ENCODE measurements at regions not wholly inside any gene's neighbourhood (a gene's known extent, or its start where the extent isn't known, plus 50 kb on each side); places are given as distances from the start of the nearest gene placed in this dataset.

- ATAC-seq (no peak), DNase-seq (ENCODE audit: low spot score in 2 of 2) (no peak)
- Mint-ChIP-seq H3K4me3 (no peak overlapping the region), H3K27ac (no peak overlapping the region), H3K9me3 (no peaks in the 10 kb centered on the region), H3K36me3 (no peaks in the 10 kb centered on the region), H3K4me1 (no peaks in the 10 kb centered on the region)
Observed at GRCh38 chr13:110028838-110029621, 242.6 kb upstream of the IRS2 start.

DNA sequence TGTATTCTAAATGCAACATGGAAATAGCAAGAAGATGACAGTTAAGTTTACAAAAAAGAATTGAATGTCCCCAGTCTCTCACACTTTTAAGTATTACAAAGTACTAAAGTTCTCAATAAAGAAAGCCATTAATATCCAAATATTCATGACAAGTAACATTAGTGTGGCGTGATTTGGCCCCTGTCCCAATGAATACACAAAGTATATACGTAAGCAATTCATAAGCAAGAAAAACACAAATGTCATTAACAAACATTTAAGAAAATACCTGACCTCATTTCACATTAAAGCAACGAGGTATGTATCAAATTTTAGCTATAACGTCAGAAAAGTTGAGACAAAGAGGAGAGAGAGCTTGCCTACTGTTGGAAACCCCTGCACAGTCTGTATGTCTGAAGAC is 241.9 kb upstream of the IRS2 start:
- no peak overlapping the region for H3K4me3 Mint-ChIP-seq
- ATAC-seq (no peak), DNase-seq (ENCODE audit: low spot score in 2 of 2) (no peak)
- H3K4me1 Mint-ChIP-seq: no peaks in the 10 kb centered on the region
- no peaks in the 10 kb centered on the region for H3K36me3 Mint-ChIP-seq
- no peak overlapping the region for H3K27ac Mint-ChIP-seq
- H3K9me3 Mint-ChIP-seq: no peaks in the 10 kb centered on the region

- ATAC-seq: no peak
- Mint-ChIP-seq H3K4me1 (no peaks in the 10 kb centered on the region), H3K27ac (no peak overlapping the region), H3K36me3 (no peaks in the 10 kb centered on the region), H3K4me3 (no peak overlapping the region), H3K9me3 (no peaks in the 10 kb centered on the region)
- no peak for DNase-seq (ENCODE audit: low spot score in 2 of 2)
Observed at GRCh38 chr13:110027470-110028240, 241.3 kb upstream of the IRS2 start.

DNA sequence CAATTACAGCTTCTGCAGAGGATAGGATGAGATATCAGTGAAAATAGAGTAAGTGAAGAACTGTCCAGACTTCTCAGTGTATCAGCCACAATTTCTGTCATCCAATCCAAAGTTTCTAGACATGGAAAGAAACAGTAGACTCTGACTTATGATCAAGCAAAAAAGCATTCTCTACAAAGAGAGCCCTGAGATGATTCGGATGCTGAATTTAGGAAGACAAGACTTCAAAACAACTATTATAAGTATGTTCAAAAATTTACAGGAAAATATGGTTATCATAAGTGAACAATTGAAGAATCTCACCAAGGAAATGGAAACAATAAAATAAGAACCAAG is 238.2 kb upstream of the IRS2 start:
- DNase-seq (ENCODE audit: low spot score in 2 of 2): no peak
- no peak for ATAC-seq
- Mint-ChIP-seq H3K4me1 (no peaks in the 10 kb centered on the region), H3K4me3 (no peak overlapping the region), H3K36me3 (no peaks in the 10 kb centered on the region), H3K27ac (no peak overlapping the region), H3K9me3 (peaks cover 4% of the 10 kb centered on the region)

DNA sequence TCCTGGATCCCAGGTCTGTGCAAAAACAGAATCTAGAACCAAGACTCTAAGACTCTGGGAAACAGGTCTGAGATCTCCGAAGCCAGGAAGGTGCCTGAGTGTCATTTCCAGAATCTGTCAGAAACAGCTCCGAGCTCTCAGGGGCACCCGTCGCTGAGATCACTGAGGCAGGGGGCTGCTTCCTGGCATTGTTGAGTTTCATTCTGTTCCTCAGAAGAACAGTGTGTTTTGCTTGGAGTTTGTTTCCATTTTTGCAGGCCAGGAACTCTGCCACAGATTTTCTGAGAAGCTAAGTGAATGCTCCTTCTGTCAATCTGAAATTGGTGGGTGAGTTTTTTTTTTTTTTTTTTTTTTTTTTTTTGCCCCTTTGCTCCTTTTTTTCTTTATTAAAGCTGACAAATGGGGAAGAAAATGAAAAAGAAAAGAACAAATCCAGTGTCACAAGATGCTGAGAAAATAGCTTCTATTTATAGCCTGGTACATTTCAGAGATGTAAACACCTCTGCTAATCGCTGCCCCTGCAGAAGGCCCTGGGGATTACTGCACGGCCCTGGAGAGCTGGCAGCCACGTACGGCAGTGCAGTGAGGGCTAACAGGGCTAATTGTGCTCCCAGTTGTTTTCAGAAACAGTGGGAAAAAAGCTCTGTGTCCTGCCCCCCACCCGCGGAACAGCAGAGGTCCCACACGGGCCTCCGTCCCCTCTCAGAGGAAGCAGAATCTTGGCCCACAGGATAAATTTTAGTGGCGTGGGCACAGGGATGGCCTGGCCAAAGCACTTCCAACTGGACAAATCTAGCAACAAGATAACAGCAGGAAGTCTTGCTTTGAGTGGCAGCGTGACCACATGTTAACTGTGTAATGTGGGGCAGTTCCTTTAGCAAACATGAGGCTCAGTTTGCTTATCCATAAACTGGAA is 237.6 kb upstream of the IRS2 start:
- Mint-ChIP-seq H3K4me3 (no peak overlapping the region), H3K36me3 (no peaks in the 10 kb centered on the region), H3K4me1 (no peaks in the 10 kb centered on the region), H3K9me3 (peaks cover 4% of the 10 kb centered on the region), H3K27ac (no peak overlapping the region)
- no peak for DNase-seq (ENCODE audit: low spot score in 2 of 2)
- ATAC-seq: no peak

DNA sequence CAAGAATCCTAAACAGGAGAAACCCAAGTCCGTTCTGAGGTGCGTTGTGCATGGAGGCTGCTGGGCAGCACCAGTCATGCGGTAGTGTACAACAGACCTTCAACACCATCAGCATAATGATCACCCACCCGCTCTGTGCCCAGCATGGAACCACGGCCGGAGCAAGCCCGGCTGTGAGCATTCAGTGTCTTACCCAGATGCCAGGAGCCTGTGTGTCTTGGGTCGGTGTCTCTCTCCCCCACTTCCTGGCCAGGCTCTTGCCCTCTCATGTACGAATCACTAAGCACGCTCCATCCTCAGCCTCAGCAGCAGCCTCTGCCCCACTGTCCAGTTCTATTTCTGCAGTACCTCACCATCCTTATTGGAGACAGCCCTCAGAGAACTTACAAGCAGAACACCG is 231.6 kb upstream of the IRS2 start:
- Mint-ChIP-seq H3K27ac (no peak overlapping the region), H3K36me3 (no peaks in the 10 kb centered on the region), H3K4me3 (no peak overlapping the region), H3K9me3 (peaks cover 6% of the 10 kb centered on the region), H3K4me1 (no peaks in the 10 kb centered on the region)
- no peak for ATAC-seq
- DNase-seq (ENCODE audit: low spot score in 2 of 2): no peak

- Mint-ChIP-seq H3K4me3 (no peak overlapping the region), H3K27ac (no peak overlapping the region), H3K4me1 (no peaks in the 10 kb centered on the region), H3K9me3 (peaks cover 6% of the 10 kb centered on the region), H3K36me3 (no peaks in the 10 kb centered on the region)
- DNase-seq (ENCODE audit: low spot score in 2 of 2): no peak
- no peak for ATAC-seq
Observed at GRCh38 chr13:110017379-110017778, 231.0 kb upstream of the IRS2 start.

DNA sequence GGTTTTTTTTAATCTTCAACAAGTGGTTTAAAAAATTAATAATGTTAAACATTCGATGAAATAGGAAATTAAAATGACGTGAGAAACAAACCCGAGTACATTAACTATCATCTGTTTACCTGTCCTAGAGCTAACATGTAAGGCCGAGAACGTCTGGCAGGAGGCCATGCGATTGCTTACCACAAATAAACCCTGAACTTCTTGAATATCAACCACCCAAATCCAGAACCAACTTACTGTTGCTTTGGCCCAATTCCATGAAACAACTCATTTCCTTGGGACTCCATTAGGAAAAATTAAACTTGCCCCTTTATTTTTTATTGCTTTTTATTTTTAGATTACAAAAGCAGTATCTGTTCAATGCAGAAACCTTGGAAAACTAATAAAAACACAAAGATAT is 228.9 kb upstream of the IRS2 start:
- no peak overlapping the region for H3K4me3 Mint-ChIP-seq
- DNase-seq (ENCODE audit: low spot score in 2 of 2) (no peak), ATAC-seq (no peak)
- H3K4me1 Mint-ChIP-seq: no peaks in the 10 kb centered on the region
- H3K9me3 Mint-ChIP-seq: peaks cover 2% of the 10 kb centered on the region
- H3K36me3 Mint-ChIP-seq: no peaks in the 10 kb centered on the region
- H3K27ac Mint-ChIP-seq: no peak overlapping the region

DNA sequence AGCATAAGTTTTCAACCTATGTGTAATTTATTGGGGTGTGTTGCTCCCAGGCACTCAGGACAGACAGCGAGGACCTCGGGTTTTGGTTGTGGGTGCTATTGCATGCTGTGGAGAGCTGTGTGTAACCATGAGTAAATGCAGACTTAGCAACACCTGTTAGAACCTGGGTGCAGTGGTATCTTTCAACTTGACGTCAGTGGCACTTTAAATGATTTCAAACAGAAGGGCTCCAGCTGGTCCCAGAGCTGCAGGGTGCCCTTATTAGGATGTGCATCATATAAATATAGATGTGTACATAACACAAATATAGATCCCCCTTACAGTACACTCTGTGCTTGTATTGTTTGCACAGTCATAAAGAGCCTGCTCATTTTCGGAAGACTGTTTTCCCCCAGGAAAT is 228.3 kb upstream of the IRS2 start:
- ATAC-seq (no peak), DNase-seq (ENCODE audit: low spot score in 2 of 2) (no peak)
- H3K4me1 Mint-ChIP-seq: no peaks in the 10 kb centered on the region

GRCh38 chr13:110012102-110012739 is 225.8 kb upstream of the IRS2 start:
- DNase-seq (ENCODE audit: low spot score in 2 of 2) (no peak), ATAC-seq (no peak)
- no peak overlapping the region for H3K27ac Mint-ChIP-seq
- no peaks in the 10 kb centered on the region for H3K4me1 Mint-ChIP-seq
- H3K4me3 Mint-ChIP-seq: no peak overlapping the region
- peaks cover 2% of the 10 kb centered on the region for H3K9me3 Mint-ChIP-seq
- no peaks in the 10 kb centered on the region for H3K36me3 Mint-ChIP-seq

More for the DNA sequence above, 228.3 kb upstream of the IRS2 start:
- H3K27ac Mint-ChIP-seq: no peak overlapping the region
- no peak overlapping the region for H3K4me3 Mint-ChIP-seq
- H3K36me3 Mint-ChIP-seq: no peaks in the 10 kb centered on the region
- peaks cover 2% of the 10 kb centered on the region for H3K9me3 Mint-ChIP-seq

- DNase-seq (ENCODE audit: low spot score in 2 of 2) (no peak), ATAC-seq (no peak)
- H3K36me3 Mint-ChIP-seq: no peaks in the 10 kb centered on the region
- H3K4me3 Mint-ChIP-seq: no peak overlapping the region
- no peaks in the 10 kb centered on the region for H3K4me1 Mint-ChIP-seq
- H3K9me3 Mint-ChIP-seq: peaks cover under 1% of the 10 kb centered on the region
- no peak overlapping the region for H3K27ac Mint-ChIP-seq
Observed at GRCh38 chr13:110010404-110011138, 224.2 kb upstream of the IRS2 start.

GRCh38 chr13:110008816-110009215 is 222.4 kb upstream of the IRS2 start:
- DNase-seq (ENCODE audit: low spot score in 2 of 2) (no peak), ATAC-seq (no peak)
- H3K4me1 Mint-ChIP-seq: no peaks in the 10 kb centered on the region
- H3K9me3 Mint-ChIP-seq: no peaks in the 10 kb centered on the region
- no peak overlapping the region for H3K27ac Mint-ChIP-seq
- no peaks in the 10 kb centered on the region for H3K36me3 Mint-ChIP-seq
- no peak overlapping the region for H3K4me3 Mint-ChIP-seq

DNA sequence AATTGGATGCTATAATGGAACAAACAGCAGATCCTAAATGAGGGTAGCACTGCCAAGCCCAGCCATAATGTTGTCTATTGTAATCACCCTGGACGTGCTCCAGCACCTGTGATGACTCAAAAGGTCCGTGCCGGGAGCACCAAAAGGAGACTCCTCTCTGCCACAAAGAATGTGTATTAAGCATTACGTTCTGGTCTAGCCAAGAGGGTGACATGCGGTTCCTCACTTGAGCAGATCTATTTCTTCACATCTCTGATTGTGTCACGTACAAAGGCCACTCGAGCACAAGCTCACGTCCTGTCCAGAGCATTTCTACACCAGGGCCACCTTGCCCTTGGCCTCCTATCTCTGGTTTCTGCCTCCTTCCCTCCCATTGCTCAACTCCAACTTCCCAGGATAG is 219.9 kb upstream of the IRS2 start:
- no peak overlapping the region for H3K4me3 Mint-ChIP-seq
- no peak overlapping the region for H3K27ac Mint-ChIP-seq
- no peaks in the 10 kb centered on the region for H3K36me3 Mint-ChIP-seq
- DNase-seq (ENCODE audit: low spot score in 2 of 2) (no peak), ATAC-seq (no peak)
- no peaks in the 10 kb centered on the region for H3K4me1 Mint-ChIP-seq
- peaks cover 4% of the 10 kb centered on the region for H3K9me3 Mint-ChIP-seq

DNA sequence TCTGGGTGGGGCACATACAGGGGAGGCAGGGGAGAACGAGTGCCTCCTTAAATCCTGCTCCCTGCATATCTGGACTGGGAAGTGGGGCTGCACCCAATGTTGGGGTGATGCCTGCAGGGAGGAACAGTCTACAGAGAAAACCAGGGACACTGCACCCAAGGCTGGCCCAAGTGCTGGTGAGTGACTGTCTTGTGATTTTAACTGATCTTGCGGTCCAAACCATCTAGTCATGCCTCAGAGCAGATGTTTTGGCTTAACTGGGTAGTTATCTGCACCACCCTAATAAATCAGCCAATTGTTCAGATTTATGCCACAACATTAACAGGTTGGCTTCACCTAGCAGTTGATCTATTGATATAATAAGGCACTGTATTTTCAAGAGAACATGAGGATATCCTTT is 219.2 kb upstream of the IRS2 start:
- Mint-ChIP-seq H3K4me1 (no peaks in the 10 kb centered on the region), H3K36me3 (no peaks in the 10 kb centered on the region), H3K9me3 (peaks cover 4% of the 10 kb centered on the region), H3K4me3 (no peak overlapping the region), H3K27ac (no peak overlapping the region)
- peak; percentile 13 for ATAC-seq
- DNase-seq (ENCODE audit: low spot score in 2 of 2): no peak
